ENCODE measurements at regions not wholly inside any gene's neighbourhood (a gene's known extent, or its start where the extent isn't known, plus 50 kb on each side); places are given as distances from the start of the nearest gene placed in this dataset.
"Not testable (repeated sequence)": the region's sequence is repeated elsewhere in the genome, so short reads cannot be mapped to it uniquely, and the experiment has no call there.

GRCh38 chr10:63675171-63675570 lies 154.0 kb downstream of the REEP3 start:
- in situ Hi-C loops (cut with HindIII; ENCODE audit: low pct_unique_long_range_greater_than_20kb, low sequenced_read_pairs): no loop called here

GRCh38 chr10:63677001-63677400 lies 155.8 kb downstream of the REEP3 start:
- in situ Hi-C loops (cut with HindIII; ENCODE audit: low pct_unique_long_range_greater_than_20kb, low sequenced_read_pairs): no loop called here
- no peak for DNase-seq (ENCODE audit: low read depth, low spot score)

More at GRCh38 chr10:63675171-63675570, 154.0 kb downstream of the REEP3 start:
- DNase-seq (ENCODE audit: low read depth, low spot score): peak; percentile 7

GRCh38 chr10:63680545-63680944 lies 159.3 kb downstream of the REEP3 start:
- in situ Hi-C loops (cut with HindIII; ENCODE audit: low pct_unique_long_range_greater_than_20kb, low sequenced_read_pairs); DNase-seq (ENCODE audit: low read depth, low spot score): not testable (repeated sequence)

- DNase-seq (ENCODE audit: low read depth, low spot score): peak; percentile 58
- in situ Hi-C loops (cut with HindIII; ENCODE audit: low pct_unique_long_range_greater_than_20kb, low sequenced_read_pairs): no loop called here
Measured at GRCh38 chr10:63681993-63682697, 160.9 kb downstream of the REEP3 start.

- DNase-seq (ENCODE audit: low read depth, low spot score); in situ Hi-C loops (cut with HindIII; ENCODE audit: low pct_unique_long_range_greater_than_20kb, low sequenced_read_pairs): not testable (repeated sequence)
Measured at GRCh38 chr10:63682698-63683052, 161.5 kb downstream of the REEP3 start.

GRCh38 chr10:63683223-63683622 lies 162.0 kb downstream of the REEP3 start:
- in situ Hi-C loops (cut with HindIII; ENCODE audit: low pct_unique_long_range_greater_than_20kb, low sequenced_read_pairs): no loop called here
- DNase-seq (ENCODE audit: low read depth, low spot score): no peak

GRCh38 chr10:63683686-63684085 lies 162.5 kb downstream of the REEP3 start:
- in situ Hi-C loops (cut with HindIII; ENCODE audit: low pct_unique_long_range_greater_than_20kb, low sequenced_read_pairs): no loop called here
- no peak for DNase-seq (ENCODE audit: low read depth, low spot score)

- no peak for DNase-seq (ENCODE audit: low read depth, low spot score)
- in situ Hi-C loops (cut with HindIII; ENCODE audit: low pct_unique_long_range_greater_than_20kb, low sequenced_read_pairs): no loop called here
Measured at GRCh38 chr10:63684257-63684936, 163.2 kb downstream of the REEP3 start.

- no peak for DNase-seq (ENCODE audit: low read depth, low spot score)
- in situ Hi-C loops (cut with HindIII; ENCODE audit: low pct_unique_long_range_greater_than_20kb, low sequenced_read_pairs): no loop called here
Measured at GRCh38 chr10:63689768-63690167, 168.6 kb downstream of the REEP3 start.

GRCh38 chr10:63692220-63692896 lies 171.2 kb downstream of the REEP3 start:
- in situ Hi-C loops (cut with HindIII; ENCODE audit: low pct_unique_long_range_greater_than_20kb, low sequenced_read_pairs): no loop called here
- no peak for DNase-seq (ENCODE audit: low read depth, low spot score)

GRCh38 chr10:63693021-63693420 lies 171.8 kb downstream of the REEP3 start:
- in situ Hi-C loops (cut with HindIII; ENCODE audit: low pct_unique_long_range_greater_than_20kb, low sequenced_read_pairs); DNase-seq (ENCODE audit: low read depth, low spot score): not testable (repeated sequence)

- DNase-seq (ENCODE audit: low read depth, low spot score): no peak
- in situ Hi-C loops (cut with HindIII; ENCODE audit: low pct_unique_long_range_greater_than_20kb, low sequenced_read_pairs): no loop called here
Measured at GRCh38 chr10:63696205-63696604, 175.0 kb downstream of the REEP3 start.

- DNase-seq (ENCODE audit: low read depth, low spot score): no peak
- in situ Hi-C loops (cut with HindIII; ENCODE audit: low pct_unique_long_range_greater_than_20kb, low sequenced_read_pairs): no loop called here
Measured at GRCh38 chr10:63697956-63698786, 177.0 kb downstream of the REEP3 start.

- DNase-seq (ENCODE audit: low read depth, low spot score): no peak
- in situ Hi-C loops (cut with HindIII; ENCODE audit: low pct_unique_long_range_greater_than_20kb, low sequenced_read_pairs): no loop called here
Measured at GRCh38 chr10:63698787-63699150, 177.6 kb downstream of the REEP3 start.

GRCh38 chr10:63699785-63700613 lies 178.8 kb downstream of the REEP3 start:
- in situ Hi-C loops (cut with HindIII; ENCODE audit: low pct_unique_long_range_greater_than_20kb, low sequenced_read_pairs): loop anchor here (25.0 kb wide), 1 partner anchor 538 kb away; no protein-coding TSS in a partner anchor
- peak; percentile 38 for DNase-seq (ENCODE audit: low read depth, low spot score)

- in situ Hi-C loops (cut with HindIII; ENCODE audit: low pct_unique_long_range_greater_than_20kb, low sequenced_read_pairs): loop anchor here (25.0 kb wide), 1 partner anchor 538 kb away; no protein-coding TSS in a partner anchor
- DNase-seq (ENCODE audit: low read depth, low spot score): no peak
Measured at GRCh38 chr10:63700631-63701156, 179.5 kb downstream of the REEP3 start.

GRCh38 chr10:63702092-63702491 lies 180.9 kb downstream of the REEP3 start:
- in situ Hi-C loops (cut with HindIII; ENCODE audit: low pct_unique_long_range_greater_than_20kb, low sequenced_read_pairs): loop anchor here (25.0 kb wide), 1 partner anchor 540 kb away; no protein-coding TSS in a partner anchor
- no peak for DNase-seq (ENCODE audit: low read depth, low spot score)
